ENCODE measurements at regions not wholly inside any gene's neighbourhood (a gene's known extent, or its start where the extent isn't known, plus 50 kb on each side); places are given as distances from the start of the nearest gene placed in this dataset.
"Not testable (repeated sequence)": the region's sequence is repeated elsewhere in the genome, so short reads cannot be mapped to it uniquely, and the experiment has no call there.

- TF ChIP-seq CTCF (IDR thresholded peaks at IDR 0.05; ENCODE audit: low read depth, low read length) = no peak
- no peak overlapping the region for H3K27ac ChIP-seq
- no peaks in the 10 kb centered on the region for H3K9me3 ChIP-seq (ENCODE audit: severe bottlenecking)
- no peak for DNase-seq
- peaks cover 3% of the 10 kb centered on the region for H3K27me3 ChIP-seq (ENCODE audit: insufficient read depth, low read depth, severe bottlenecking)
- no peaks in the 10 kb centered on the region for H3K36me3 ChIP-seq
- H3K4me3 ChIP-seq (ENCODE audit: low read depth, low read length) = no peak overlapping the region
Measured at GRCh38 chr7:106344861-106345260, 60.1 kb upstream of the NAMPT start.

- H3K9me3 ChIP-seq (ENCODE audit: severe bottlenecking) = no peaks in the 10 kb centered on the region
- no peak overlapping the region for H3K27ac ChIP-seq
- no peak for DNase-seq
- no peak overlapping the region for H3K4me3 ChIP-seq (ENCODE audit: low read depth, low read length)
- no peaks in the 10 kb centered on the region for H3K36me3 ChIP-seq
- TF ChIP-seq CTCF (IDR thresholded peaks at IDR 0.05; ENCODE audit: low read depth, low read length) = no peak
- peaks cover 3% of the 10 kb centered on the region for H3K27me3 ChIP-seq (ENCODE audit: insufficient read depth, low read depth, severe bottlenecking)
Measured at GRCh38 chr7:106344211-106344610, 59.4 kb upstream of the NAMPT start.

GRCh38 chr7:106342049-106342448 lies 57.3 kb upstream of the NAMPT start:
- H3K27ac ChIP-seq; H3K4me3 ChIP-seq (ENCODE audit: low read depth, low read length); H3K36me3 ChIP-seq; H3K9me3 ChIP-seq (ENCODE audit: severe bottlenecking); H3K27me3 ChIP-seq (ENCODE audit: insufficient read depth, low read depth, severe bottlenecking); DNase-seq: not testable (repeated sequence)

GRCh38 chr7:106340247-106340596 lies 55.4 kb upstream of the NAMPT start:
- not testable (repeated sequence) for DNase-seq; H3K36me3 ChIP-seq; H3K4me3 ChIP-seq (ENCODE audit: low read depth, low read length); H3K9me3 ChIP-seq (ENCODE audit: severe bottlenecking); H3K27ac ChIP-seq; H3K27me3 ChIP-seq (ENCODE audit: insufficient read depth, low read depth, severe bottlenecking)

GRCh38 chr7:106339513-106340246 lies 54.9 kb upstream of the NAMPT start:
- TF ChIP-seq CTCF (IDR thresholded peaks at IDR 0.05; ENCODE audit: low read depth, low read length) = no peak
- Histone ChIP-seq H3K27me3 (ENCODE audit: insufficient read depth, low read depth, severe bottlenecking) (no peaks in the 10 kb centered on the region), H3K4me3 (ENCODE audit: low read depth, low read length) (no peak overlapping the region), H3K27ac (no peak overlapping the region), H3K36me3 (no peaks in the 10 kb centered on the region), H3K9me3 (ENCODE audit: severe bottlenecking) (peaks cover 9% of the 10 kb centered on the region)
- no peak for DNase-seq

- no peaks in the 10 kb centered on the region for H3K36me3 ChIP-seq
- no peak overlapping the region for H3K4me3 ChIP-seq (ENCODE audit: low read depth, low read length)
- TF ChIP-seq CTCF (IDR thresholded peaks at IDR 0.05; ENCODE audit: low read depth, low read length) = no peak
- H3K9me3 ChIP-seq (ENCODE audit: severe bottlenecking) = peaks cover 9% of the 10 kb centered on the region
- no peaks in the 10 kb centered on the region for H3K27me3 ChIP-seq (ENCODE audit: insufficient read depth, low read depth, severe bottlenecking)
- H3K27ac ChIP-seq = no peak overlapping the region
- DNase-seq = no peak
Measured at GRCh38 chr7:106337754-106338153, 53.0 kb upstream of the NAMPT start.

- no peak for TF ChIP-seq CTCF (IDR thresholded peaks at IDR 0.05; ENCODE audit: low read depth, low read length)
- H3K27ac ChIP-seq = no peak overlapping the region
- no peak for DNase-seq
- no peaks in the 10 kb centered on the region for H3K36me3 ChIP-seq
- no peak overlapping the region for H3K4me3 ChIP-seq (ENCODE audit: low read depth, low read length)
- H3K9me3 ChIP-seq (ENCODE audit: severe bottlenecking) = peaks cover 9% of the 10 kb centered on the region
- no peaks in the 10 kb centered on the region for H3K27me3 ChIP-seq (ENCODE audit: insufficient read depth, low read depth, severe bottlenecking)
Measured at GRCh38 chr7:106335814-106336213, 51.0 kb upstream of the NAMPT start.

Measured in WERI-Rb-1 (cell line).